GM18502 (cell line): ENCODE measurements at regions not wholly inside any gene's neighbourhood (a gene's known extent, or its start where the extent isn't known, plus 50 kb on each side); places are given as distances from the start of the nearest gene placed in this dataset.

Experiments used
- ATAC-seq: cut with Tn5 transposase; IDR thresholded peaks from one replicate; pipeline ENCODE4 v1.9.1; 2021; ENCODE audit warnings: mild to moderate bottlenecking; ENCODE audit not compliant: unreplicated experiment, poor library complexity

DNA sequence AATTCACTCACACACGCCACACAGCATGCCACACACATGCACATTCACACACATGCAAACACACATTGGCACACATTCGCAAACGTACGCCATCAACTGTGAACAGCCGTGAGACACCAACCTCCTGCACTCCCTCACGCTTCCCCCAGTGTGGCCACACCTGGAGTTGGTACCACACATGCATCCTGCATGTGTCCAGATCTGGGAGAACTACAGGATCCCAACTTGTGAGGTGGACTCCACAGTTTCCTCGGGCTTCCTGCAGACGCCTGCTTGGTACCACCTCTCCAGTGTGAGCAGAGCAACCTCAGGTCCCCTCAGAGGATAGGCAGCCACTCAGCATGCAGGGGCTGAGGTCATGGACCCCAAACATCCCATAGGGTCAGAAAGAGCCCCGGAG lies 239.0 kb downstream of the EIPR1 start:
- no peak for ATAC-seq

GRCh38 chr2:3137651-3138300 lies 239.8 kb downstream of the EIPR1 start:
- no peak for ATAC-seq

- no peak for ATAC-seq
Measured at GRCh38 chr2:3135676-3136075, 241.9 kb downstream of the EIPR1 start.

DNA sequence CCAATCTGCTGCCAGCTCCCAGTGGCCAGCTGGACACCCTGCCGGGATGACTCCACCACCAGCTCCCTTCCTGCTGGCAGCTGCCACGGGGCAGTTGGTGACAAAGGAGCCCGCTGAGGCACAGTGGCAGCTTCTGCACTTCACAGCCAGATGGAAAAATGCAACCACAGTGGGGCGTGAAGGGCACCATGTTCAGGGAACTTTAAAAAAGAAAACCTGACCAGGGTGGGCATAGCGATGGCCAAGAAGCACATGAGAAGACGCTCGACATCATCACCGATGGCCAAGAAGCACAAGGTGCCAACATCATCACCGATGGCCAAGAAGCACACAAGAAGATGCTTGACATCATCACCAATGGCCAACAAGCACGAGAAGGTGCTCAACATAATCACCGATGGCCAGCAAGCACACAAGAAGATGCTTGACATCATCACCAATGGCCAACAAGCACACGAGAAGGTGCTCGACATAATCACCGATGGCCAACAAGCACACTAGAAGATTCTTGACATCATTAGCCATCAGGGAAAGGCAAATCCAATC lies 243.5 kb downstream of the EIPR1 start:
- ATAC-seq, result no peak

GRCh38 chr2:3132966-3133365 lies 244.7 kb downstream of the EIPR1 start:
- no peak for ATAC-seq

- ATAC-seq, result no peak
Measured at GRCh38 chr2:3132466-3132865, 245.2 kb downstream of the EIPR1 start.

- ATAC-seq, result no peak
Measured at GRCh38 chr2:3131636-3132326, 245.8 kb downstream of the EIPR1 start.

- ATAC-seq, result no peak
Measured at GRCh38 chr2:3130889-3131635, 246.6 kb downstream of the EIPR1 start.

GRCh38 chr2:3130444-3130843 lies 247.2 kb downstream of the EIPR1 start:
- ATAC-seq, result no peak

DNA sequence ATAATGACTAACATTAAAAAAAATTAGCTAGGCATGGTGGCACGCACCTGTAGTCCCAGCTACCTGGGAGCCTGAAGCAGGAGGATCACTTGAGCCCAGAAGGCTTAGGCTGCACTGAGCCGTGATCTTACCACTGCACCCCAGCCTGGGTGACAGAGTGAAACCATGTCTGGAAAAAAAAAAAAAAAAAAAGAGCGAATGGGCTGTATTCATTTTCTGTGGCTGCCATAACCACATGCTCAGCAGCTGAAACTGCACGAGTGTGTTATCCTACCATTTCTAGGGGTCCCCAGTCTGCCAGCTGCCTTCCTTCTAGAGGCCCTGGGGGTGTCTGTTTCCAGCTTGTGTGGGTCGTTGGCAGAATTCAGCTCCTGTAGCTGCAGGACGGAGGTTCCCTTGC lies 247.8 kb downstream of the EIPR1 start:
- no peak for ATAC-seq

DNA sequence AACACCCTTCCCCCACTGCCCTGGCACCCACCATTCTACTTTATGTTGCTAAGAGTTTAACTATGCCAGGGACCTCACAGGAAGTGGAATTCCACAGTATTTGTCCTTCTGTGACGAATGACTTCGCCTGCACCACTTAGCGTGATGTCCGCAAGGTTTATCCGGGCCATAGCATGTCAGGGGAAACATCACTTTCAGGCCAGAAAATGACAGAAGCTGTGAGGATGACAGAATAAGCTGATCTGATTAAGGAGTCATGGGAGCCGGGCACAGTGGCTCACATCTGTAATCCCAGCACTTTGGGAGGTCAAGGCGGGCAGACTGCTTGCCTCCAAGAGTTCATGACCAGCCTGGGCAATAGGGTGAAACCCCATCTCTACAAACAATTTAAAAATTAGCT lies 248.8 kb downstream of the EIPR1 start:
- no peak for ATAC-seq

DNA sequence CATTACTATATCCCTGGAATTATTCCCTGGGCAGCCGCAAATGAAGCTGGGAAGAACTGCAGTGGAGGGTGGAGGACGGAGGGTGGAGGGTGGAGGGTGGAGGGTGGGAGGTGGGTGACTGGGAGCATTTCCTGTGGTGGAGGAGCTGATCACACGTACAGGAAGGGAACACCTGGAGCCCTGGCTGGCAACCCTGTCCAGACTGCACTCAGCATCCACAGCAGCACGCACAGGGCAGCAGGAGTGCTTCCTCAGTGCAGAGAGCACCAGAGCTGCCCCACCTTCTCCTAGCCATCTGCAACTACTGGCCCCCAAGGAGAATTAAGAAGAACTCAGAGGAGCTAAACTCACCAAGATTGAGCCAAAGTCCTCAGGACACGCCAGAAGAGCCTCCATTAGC lies 249.9 kb downstream of the EIPR1 start:
- ATAC-seq, result no peak

DNA sequence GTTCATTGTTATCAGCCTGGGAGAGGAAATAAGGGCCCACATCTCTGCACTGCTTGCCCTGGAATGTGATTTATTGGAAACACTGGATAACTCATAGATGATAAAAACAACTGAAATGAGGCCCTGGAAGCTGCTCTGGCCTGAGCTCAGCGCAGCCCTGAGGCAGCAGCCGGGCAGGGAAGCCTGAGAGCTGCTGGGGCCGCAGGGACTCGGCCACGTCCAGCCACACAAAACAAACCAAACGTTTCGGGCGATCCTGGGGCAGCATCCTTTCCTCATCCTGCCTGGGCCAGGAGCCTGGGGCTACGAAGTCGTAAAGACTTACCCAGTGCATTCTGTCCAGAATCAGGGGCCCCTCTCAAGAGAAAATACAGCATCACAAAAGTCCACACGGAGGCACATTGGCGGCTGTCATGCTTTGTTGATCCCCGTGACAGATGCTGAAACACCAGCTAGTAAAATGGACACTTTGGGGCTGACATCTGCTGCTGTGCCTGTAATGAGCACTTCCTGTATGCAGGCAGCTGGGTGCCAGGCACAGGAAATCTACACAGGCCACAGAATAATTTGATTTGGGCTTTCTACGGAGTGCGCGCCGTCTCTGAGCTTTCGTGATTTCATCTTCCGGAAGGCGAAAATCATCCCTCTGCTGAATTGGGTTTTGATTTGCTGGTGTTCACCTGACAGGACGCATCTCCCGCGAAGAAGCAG lies 250.6 kb downstream of the EIPR1 start:
- no peak for ATAC-seq

GRCh38 chr2:3126171-3126910 lies 251.3 kb downstream of the EIPR1 start:
- no peak for ATAC-seq

- ATAC-seq, result no peak
Measured at GRCh38 chr2:3125761-3126130, 251.9 kb downstream of the EIPR1 start.

DNA sequence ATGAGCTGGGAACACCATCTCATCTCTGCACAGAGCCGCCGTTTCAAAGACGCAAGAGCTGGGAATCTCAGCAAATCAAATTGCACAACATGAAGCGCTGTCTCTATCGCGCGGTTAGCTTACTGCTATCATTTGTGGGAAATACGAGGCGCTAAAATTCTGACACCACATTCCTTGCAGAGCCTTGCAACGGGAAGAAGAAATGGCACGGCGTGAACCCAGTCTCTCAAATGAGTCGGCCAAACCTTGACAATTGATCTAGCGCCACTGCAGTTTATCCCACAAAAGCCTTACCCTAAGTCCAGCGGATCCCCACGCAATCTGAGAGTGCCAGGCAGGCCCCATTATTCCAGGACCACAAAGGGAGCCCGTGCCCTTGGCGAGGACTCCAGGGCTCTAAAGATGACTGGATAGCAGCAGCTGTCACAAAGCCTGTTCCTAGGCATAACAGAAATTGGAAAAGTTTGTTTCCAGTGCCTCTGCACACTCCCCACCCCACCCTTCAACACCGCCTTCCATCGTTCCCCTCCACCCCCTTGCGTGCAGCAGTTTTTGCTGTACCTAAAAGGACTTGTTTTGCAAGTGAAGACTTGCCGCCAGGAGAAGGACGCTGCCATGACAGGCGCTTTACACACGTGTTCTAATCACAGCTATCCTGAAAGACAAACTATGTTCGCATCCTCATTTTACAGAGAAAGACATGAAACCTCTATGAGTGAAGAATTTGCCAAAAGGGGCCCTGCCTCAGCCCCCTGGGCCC lies 252.4 kb downstream of the EIPR1 start:
- no peak for ATAC-seq

DNA sequence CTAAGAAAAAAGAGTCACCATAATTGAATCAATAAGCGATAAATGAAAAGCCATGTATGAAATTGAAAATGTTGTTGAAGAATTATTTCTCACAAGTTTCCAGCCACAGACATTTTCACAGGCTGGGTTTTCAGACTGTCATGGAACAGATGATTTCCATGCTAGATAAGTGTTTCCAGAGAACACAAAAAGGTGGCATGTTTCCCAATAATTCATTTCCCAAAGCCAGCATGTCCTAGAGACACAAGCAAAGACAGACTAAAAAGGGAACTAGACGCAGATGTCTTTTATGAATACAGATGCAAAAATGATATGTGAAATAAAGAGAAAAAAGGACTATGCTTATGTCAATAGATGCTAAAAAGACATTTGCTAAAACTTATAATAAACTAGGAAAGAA lies 255.1 kb downstream of the EIPR1 start:
- no peak for ATAC-seq

DNA sequence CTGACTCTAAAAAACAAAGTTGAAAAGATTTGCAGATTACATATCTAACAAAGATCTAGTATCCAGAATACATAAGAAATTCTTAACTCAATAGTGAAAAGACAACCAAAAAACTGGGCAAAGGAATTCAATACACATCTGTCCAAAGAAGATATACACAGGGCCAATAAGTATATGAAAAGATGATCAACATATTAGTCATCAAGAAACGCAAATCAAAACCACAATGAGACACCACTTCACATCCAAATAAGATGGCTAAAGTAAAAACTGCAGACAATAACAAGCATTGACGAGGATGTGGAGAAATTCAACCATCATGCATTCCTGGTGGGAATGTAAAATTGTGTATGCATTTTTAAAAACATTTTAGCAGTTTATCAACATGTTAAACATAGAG lies 256.0 kb downstream of the EIPR1 start:
- no peak for ATAC-seq

GRCh38 chr2:3117650-3118216 lies 259.9 kb downstream of the EIPR1 start:
- no peak for ATAC-seq
